ENCODE measurements at regions not wholly inside any gene's neighbourhood (a gene's known extent, or its start where the extent isn't known, plus 50 kb on each side); places are given as distances from the start of the nearest gene placed in this dataset.

DNA sequence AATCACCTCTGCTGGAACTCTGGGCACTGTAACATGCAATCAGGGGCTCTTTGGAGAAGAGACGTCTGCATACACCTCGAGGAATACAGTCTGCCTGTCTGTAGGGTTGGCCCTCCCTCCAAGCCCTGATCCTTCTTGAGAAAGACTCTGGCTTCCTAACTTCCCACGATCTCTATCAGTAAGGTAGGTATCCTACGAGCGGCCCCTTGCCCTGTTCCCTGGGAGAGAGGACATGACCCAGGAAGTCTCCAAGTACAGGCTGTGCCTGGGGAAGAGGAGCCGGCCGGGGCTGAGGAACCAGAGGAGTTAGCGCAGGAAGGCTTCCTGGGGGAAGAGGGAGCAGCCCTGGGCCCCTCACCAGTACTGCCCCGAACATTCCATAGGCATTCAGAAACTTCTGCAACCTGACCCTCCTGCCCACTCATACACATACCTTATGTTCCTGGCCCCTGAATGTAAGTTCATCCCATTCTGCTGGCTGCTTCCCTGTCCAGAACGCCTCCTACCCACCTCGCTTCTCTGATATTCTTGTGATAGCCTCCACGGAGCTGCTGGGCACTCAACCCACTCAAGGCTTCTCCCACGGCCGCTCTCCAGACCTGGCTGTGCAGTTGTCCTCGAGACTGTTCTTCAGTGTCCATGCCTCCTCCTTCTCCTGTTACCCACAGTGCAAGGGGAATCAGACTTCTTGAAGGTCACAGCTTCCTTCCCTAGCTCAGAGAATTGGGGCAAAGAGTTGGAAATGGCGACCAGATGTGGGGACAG lies 116.1 kb downstream of the CYP26B1 start:
- DNase-seq (ENCODE audit: insufficient read length, low spot score) (no peak), FAIRE-seq (no peak)
- TF ChIP-seq, protein P1, sequence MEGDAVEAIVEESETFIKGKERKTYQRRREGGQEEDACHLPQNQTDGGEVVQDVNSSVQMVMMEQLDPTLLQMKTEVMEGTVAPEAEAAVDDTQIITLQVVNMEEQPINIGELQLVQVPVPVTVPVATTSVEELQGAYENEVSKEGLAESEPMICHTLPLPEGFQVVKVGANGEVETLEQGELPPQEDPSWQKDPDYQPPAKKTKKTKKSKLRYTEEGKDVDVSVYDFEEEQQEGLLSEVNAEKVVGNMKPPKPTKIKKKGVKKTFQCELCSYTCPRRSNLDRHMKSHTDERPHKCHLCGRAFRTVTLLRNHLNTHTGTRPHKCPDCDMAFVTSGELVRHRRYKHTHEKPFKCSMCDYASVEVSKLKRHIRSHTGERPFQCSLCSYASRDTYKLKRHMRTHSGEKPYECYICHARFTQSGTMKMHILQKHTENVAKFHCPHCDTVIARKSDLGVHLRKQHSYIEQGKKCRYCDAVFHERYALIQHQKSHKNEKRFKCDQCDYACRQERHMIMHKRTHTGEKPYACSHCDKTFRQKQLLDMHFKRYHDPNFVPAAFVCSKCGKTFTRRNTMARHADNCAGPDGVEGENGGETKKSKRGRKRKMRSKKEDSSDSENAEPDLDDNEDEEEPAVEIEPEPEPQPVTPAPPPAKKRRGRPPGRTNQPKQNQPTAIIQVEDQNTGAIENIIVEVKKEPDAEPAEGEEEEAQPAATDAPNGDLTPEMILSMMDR (IDR thresholded peaks at IDR 0.05; ENCODE audit: insufficient read depth, missing control alignments) = no peak

DNA sequence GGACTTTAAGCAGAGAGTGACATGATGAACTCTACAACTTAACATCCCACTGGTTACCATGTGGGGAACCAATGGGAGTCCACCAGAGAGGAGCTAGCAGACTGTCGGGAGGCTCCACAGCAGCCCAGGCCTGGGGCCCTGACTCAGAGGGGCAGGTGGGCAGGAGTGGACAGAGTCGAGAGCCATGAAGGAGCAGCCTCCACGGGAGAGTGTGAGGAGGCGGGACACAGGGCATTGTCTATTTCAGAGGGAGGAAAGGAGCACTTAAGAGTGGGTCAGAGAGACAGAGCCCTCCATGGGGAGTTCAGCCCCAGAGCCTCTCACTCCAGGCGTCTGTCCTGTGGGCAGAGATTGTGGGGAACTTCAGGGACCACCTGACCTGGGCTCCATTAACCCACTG lies 118.7 kb downstream of the CYP26B1 start:
- DNase-seq (ENCODE audit: insufficient read length, low spot score) (no peak), FAIRE-seq (no peak)
- TF ChIP-seq, protein P1 (IDR thresholded peaks at IDR 0.05; ENCODE audit: insufficient read depth, missing control alignments) = no peak

DNA sequence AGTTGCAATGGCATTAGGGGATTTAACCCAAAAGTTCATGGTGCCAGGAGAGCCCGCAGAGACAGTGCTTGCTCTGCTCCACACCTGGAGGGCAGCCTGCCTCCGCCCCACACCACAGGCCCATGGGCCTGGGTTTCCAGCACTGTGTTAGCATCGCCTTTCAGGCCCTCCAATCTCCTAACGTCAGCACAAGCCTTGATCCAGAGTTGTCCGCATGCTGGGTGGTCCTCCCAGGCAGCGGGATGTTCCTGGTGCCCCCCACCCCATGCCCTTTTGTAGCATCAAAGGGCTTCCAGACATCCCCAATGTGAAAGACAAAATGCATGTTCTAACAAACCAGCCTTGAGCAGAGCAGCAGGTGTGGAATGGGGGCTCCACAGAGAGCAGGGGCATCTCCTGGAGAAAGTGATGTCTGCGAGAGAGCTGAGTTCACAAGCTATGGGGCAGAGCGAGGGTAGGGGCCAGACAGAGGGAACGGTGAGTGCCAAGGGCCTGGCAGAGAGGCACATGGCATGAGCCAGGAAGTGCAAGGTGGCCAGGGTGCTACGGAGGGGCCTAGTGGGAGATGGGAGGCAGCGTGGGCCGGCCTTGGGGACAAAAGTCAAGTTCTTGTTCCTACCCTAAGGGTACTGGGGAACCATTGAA lies 119.2 kb downstream of the CYP26B1 start:
- FAIRE-seq = no peak
- DNase-seq (ENCODE audit: insufficient read length, low spot score) = no peak
- TF ChIP-seq, protein P1 (IDR thresholded peaks at IDR 0.05; ENCODE audit: insufficient read depth, missing control alignments) = no peak

DNA sequence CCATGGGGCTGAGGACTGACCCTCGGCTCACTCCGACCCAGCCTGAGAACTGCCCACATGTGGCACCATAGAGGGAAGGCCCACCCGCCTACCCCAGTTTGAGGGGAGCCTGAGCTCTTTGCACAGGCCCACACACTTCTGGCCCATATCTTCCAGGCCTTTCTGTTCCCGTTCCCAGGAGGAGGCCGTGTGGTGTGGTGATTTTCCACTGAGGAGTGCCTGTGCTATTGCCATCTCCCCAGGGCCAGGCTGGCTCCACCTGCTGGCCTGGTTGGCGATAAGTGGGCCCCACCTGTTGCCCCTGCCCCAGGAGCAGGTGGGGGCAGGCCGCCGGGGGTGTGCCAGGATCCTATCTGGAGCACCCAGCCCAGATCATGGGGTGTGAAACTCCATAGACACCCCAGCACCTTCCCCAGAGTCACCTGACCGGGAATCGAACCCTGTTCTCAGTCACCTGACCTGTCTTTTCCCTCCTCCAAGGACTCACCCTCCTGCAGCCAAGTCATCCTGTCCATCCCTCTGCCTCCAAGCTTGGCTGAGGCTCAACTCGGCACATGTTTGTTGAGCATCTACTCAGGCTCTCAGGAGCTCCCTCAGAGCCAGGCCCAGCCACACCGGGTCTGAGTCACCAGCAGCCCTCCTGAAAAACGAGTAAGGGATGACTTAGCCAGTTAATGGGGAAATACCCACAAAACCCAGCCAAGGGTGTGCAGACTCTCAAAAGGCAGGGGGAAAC lies 120.1 kb downstream of the CYP26B1 start:
- FAIRE-seq (no peak), DNase-seq (ENCODE audit: insufficient read length, low spot score) (no peak)
- TF ChIP-seq, protein P1 (IDR thresholded peaks at IDR 0.05; ENCODE audit: insufficient read depth, missing control alignments) = no peak

DNA sequence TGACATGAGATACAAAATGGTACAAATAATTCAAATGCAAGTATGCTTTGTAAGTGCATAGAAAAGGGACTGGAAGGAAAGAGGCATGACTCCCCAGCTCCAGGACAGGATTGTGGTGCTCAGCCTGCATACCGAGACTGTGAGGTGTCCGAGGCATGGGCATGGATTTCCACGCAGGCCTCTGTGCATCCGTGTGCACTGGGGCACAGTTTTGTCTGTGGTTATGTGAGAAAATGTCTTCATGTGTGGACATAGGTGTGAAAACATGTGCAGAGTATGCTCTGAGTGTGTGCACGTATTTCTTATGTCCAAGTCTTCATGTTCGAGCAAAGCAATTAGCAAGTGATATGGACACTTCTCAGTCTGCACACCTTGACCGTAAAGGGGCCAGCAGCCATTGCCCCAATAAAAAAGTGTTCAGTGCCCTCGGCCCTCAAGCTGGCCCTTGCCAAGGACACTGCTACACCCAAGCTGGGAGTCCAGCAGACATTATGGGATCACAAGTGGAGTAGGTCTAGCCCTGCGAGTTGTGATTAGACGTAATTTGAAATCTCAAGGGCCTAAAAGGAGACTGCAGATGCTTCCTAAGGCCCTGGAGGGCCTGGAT lies 120.7 kb downstream of the CYP26B1 start:
- no peak for DNase-seq (ENCODE audit: insufficient read length, low spot score)
- TF ChIP-seq, protein P1 (IDR thresholded peaks at IDR 0.05; ENCODE audit: insufficient read depth, missing control alignments) = no peak
- no peak for FAIRE-seq

DNA sequence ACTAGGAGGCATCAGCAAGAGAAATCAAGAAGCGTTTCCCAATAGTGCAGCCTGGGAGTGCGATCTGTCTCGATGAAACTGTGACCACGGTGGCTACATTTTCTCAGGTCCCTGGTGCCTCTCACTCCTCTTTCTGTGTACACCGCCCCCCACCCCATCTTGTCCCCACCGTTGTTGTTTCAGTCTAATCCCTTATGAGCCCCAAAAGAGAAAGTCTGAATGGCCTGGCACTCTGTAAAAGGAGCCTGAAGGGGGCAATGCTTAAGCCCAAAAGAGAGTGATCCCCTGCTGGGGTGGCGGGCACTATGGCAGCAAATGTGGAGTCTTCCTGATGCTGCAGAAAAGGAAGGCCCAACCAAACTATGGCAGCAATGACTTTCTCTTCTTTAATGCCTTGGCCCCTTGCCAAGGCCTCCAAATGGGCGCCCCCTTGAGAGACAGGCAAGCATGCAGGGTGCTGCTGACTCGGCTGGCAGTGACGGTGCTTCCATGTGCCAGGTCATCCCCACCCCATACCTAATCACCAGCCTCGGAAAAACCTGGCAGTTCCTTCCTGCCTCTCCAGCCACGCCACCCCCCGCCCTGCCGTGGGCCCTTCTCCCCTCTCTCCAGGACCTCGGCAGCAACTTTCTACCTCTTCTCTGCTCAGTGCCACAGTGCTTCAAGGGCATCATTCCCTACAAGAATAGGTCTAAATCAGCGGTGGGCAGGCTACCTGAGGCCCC lies 123.0 kb downstream of the CYP26B1 start:
- DNase-seq (ENCODE audit: insufficient read length, low spot score) (no peak), FAIRE-seq (no peak)
- TF ChIP-seq, protein P1 (IDR thresholded peaks at IDR 0.05; ENCODE audit: insufficient read depth, missing control alignments) = no peak

Measured in D721Med (cell line).